CD8-positive, alpha-beta memory T cell (primary cell): ENCODE measurements at regions not wholly inside any gene's neighbourhood (a gene's known extent, or its start where the extent isn't known, plus 50 kb on each side); places are given as distances from the start of the nearest gene placed in this dataset.

Source experiments
- CTCF ChIA-PET: fragments of 350-600 bp; sonication (Branson Sonifier 250); formaldehyde crosslinking; loops from one replicate; lab custom pipeline; 2021; ENCODE audit warnings: antibody characterized with exemption; lab: Charles Lee
- POLR2A ChIA-PET: fragments of 350-600 bp; sonication (Branson Sonifier 250); formaldehyde crosslinking; loops from one replicate; lab custom pipeline; 2021; ENCODE audit warnings: antibody characterized with exemption; lab: Charles Lee
- DNase-seq, 5 donors: peaks; one replicate each; pipeline versions ENCODE4 v3.0.0 to v3.0.0-alpha.2; 2020 to 2022; ENCODE audit warnings: mixed read lengths in 1 of 5
- H3K27ac ChIP-seq: one replicate; pipeline ENCODE4 v1.7.0; 2013; ENCODE audit warnings: low read depth, mild to moderate bottlenecking, low read length, moderate library complexity
- H3K27me3 ChIP-seq: 2 replicates; pipeline ENCODE4 v1.7.0; 2013; ENCODE audit warnings: low read length, mild to moderate bottlenecking; ENCODE audit not compliant: insufficient read depth, poor library complexity, severe bottlenecking
- H3K36me3 ChIP-seq: 2 replicates; pipeline ENCODE4 v1.7.0; 2013; ENCODE audit warnings: mild to moderate bottlenecking, low read length, moderate library complexity; ENCODE audit not compliant: insufficient read depth
- H3K4me1 ChIP-seq: 2 replicates; pipeline ENCODE4 v1.7.0; 2013; ENCODE audit warnings: mild to moderate bottlenecking, low read length, moderate library complexity; ENCODE audit not compliant: insufficient read depth
- H3K4me3 ChIP-seq: 2 replicates; pipeline ENCODE4 v1.7.0; 2013; ENCODE audit warnings: mild to moderate bottlenecking, low read length
- H3K9me3 ChIP-seq: 2 replicates; pipeline ENCODE4 v1.7.0; 2013; ENCODE audit warnings: mild to moderate bottlenecking, low read length
- H3K27ac Mint-ChIP-seq, 8 donors: one replicate each; pipeline ENCODE4 v1.8.0; 2020 to 2021; ENCODE audit warnings: mixed read lengths in 8 of 8, mild to moderate bottlenecking in 6 of 8, inconsistent platforms in 3 of 8, moderate library complexity in 3 of 8
- H3K27me3 Mint-ChIP-seq, 2 donors: one replicate each; pipeline ENCODE4 v1.8.0; 2020 to 2021; ENCODE audit warnings: mixed read lengths in 2 of 2, mild to moderate bottlenecking in 1 of 2, moderate library complexity in 1 of 2
- H3K36me3 Mint-ChIP-seq, 3 donors: one replicate each; pipeline ENCODE4 v1.8.0; 2020 to 2021; ENCODE audit warnings: mixed read lengths in 3 of 3, inconsistent platforms in 1 of 3, mild to moderate bottlenecking in 1 of 3
- H3K4me1 Mint-ChIP-seq, 3 donors: one replicate each; pipeline ENCODE4 v1.8.0; 2020 to 2021; ENCODE audit warnings: mixed read lengths in 3 of 3, inconsistent platforms in 1 of 3, mild to moderate bottlenecking in 1 of 3
- H3K4me3 Mint-ChIP-seq, 7 donors: one replicate each; pipeline ENCODE4 v1.8.0; 2020 to 2021; ENCODE audit warnings: mixed read lengths in 7 of 7, mild to moderate bottlenecking in 6 of 7, moderate library complexity in 4 of 7, inconsistent platforms in 2 of 7
- H3K9me3 Mint-ChIP-seq, 5 donors: one replicate each; pipeline ENCODE4 v1.8.0; 2020 to 2022; ENCODE audit warnings: mixed read lengths in 5 of 5, mild to moderate bottlenecking in 3 of 5, moderate library complexity in 2 of 5, inconsistent platforms in 1 of 5

DNA sequence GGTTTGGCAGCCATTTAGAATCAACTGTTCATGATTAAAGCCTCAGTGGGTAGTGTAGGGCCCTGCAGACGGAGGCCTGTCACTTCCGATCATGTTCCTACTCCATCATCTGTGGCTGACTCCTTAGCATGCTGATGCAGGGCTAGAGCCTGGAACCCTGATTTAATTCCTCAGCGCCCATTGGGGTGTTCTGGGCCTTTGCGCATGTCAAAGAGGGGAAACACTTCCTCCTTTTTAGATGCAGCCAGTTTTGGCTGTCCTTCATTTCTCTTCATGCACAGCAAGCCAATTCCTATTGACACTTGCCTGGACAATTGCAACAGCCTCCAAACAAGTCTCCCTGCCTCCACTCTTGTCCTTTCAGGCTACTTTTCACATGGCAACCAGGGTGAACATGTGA is 51.9 kb upstream of the MAGEA4 start:
- Histone ChIP-seq H3K27me3 (no peaks in the 10 kb centered on the region), H3K9me3 (no peaks in the 10 kb centered on the region), H3K4me3 (no peak overlapping the region), H3K4me1 (no peaks in the 10 kb centered on the region), H3K36me3 (no peaks in the 10 kb centered on the region), H3K27ac (no peak overlapping the region)
- Mint-ChIP-seq H3K4me1 (no peaks in the 10 kb centered on the region), H3K27ac (no peak overlapping the region), H3K27me3 (peaks cover 0 to 4% of the 10 kb centered on the region in 2 donors), H3K9me3 (peaks cover 0 to 2% (median 0%) of the 10 kb centered on the region in 5 donors), H3K4me3 (no peak overlapping the region), H3K36me3 (no peaks in the 10 kb centered on the region)
- DNase-seq, result no peak
- ChIA-PET POLR2A (no interaction called here), CTCF (no interaction called here)
